A673 (cell line): ENCODE measurements at regions not wholly inside any gene's neighbourhood (a gene's known extent, or its start where the extent isn't known, plus 50 kb on each side); places are given as distances from the start of the nearest gene placed in this dataset.

ENCODE experiments used
- BruUV-seq: library from RNA; stranded (reverse); fragments of 400-500 nt; replicated peaks from 2 replicates; lab custom pipeline; 2021; lab: Mats Ljungman, UMichigan
- CTCF ChIA-PET: fragments of 300-600 bp; sonication (Branson Sonifier 250); formaldehyde crosslinking; loops from one replicate; lab custom pipeline; 2022; ENCODE audit warnings: antibody characterized with exemption; lab: Charles Lee
- POLR2A ChIA-PET: fragments of 300-600 bp; sonication (Branson Sonifier 250); formaldehyde crosslinking; loops from one replicate; lab custom pipeline; 2022; ENCODE audit warnings: antibody characterized with exemption; ENCODE audit not compliant: low non-redundant PET; lab: Charles Lee
- DNase-seq: peaks from one replicate; pipeline ENCODE4 v3.0.0-alpha.2; 2015; ENCODE audit warnings: low spot score
- H3K27ac ChIP-seq: fragments of 200-600 bp; sonication (generic); 2 replicates; pipeline ENCODE4 v1.5.1; 2016; ENCODE audit warnings: mixed run types, low read depth, mild to moderate bottlenecking, mixed read lengths, antibody characterized with exemption, low read length; ENCODE audit not compliant: poor library complexity, severe bottlenecking
- H3K27me3 ChIP-seq: fragments of 200-600 bp; sonication (generic); replicated peaks from 2 replicates; pipeline ENCODE4 v1.6.1; 2017; ENCODE audit warnings: mixed run types, low read depth, mild to moderate bottlenecking, mixed read lengths, antibody characterized with exemption, low read length; ENCODE audit not compliant: insufficient read depth, poor library complexity
- H3K36me3 ChIP-seq: fragments of 200-600 bp; sonication (generic); 2 replicates; pipeline ENCODE4 v1.6.1; 2016; ENCODE audit warnings: mixed run types, mild to moderate bottlenecking, mixed read lengths, antibody characterized with exemption, low read length; ENCODE audit not compliant: insufficient read depth, poor library complexity, severe bottlenecking
- H3K4me1 ChIP-seq: fragments of 200-600 bp; sonication (generic); 2 replicates; pipeline ENCODE4 v1.6.1; 2017; ENCODE audit warnings: mixed run types, mild to moderate bottlenecking, mixed read lengths, antibody characterized with exemption, low read length; ENCODE audit not compliant: insufficient read depth, poor library complexity, severe bottlenecking
- H3K4me3 ChIP-seq: fragments of 200-600 bp; sonication (generic); 2 replicates; pipeline ENCODE4 v1.5.1; 2016; ENCODE audit warnings: low read depth, mixed run types, mild to moderate bottlenecking, mixed read lengths, low read length; ENCODE audit not compliant: poor library complexity, severe bottlenecking
- H3K9me3 ChIP-seq: fragments of 200-600 bp; sonication (generic); 2 replicates; pipeline ENCODE4 v1.6.1; 2016; ENCODE audit warnings: mixed run types, low read depth, mild to moderate bottlenecking, mixed read lengths, antibody characterized with exemption, low read length; ENCODE audit not compliant: poor library complexity, severe bottlenecking
- CTCF ChIP-seq: fragments of 300-800, 200-600 bp; sonication (generic); conservative IDR thresholded peaks from 2 replicates; pipeline ENCODE4 v1.5.1; 2017; ENCODE audit warnings: low read depth, mild to moderate bottlenecking, antibody characterized with exemption, low read length, moderate library complexity, mixed read lengths
- EZH2 ChIP-seq: fragments of 200-600 bp; sonication (generic); IDR thresholded peaks from 2 replicates; pipeline ENCODE4 v1.6.1; 2017; ENCODE audit warnings: borderline replicate concordance, low read depth, mild to moderate bottlenecking, mixed read lengths, antibody characterized with exemption, low read length; ENCODE audit not compliant: poor library complexity, severe bottlenecking
- intact Hi-C: fragments of 100-400 bp; cut with micrococcal nuclease; formaldehyde crosslinking; loops from one replicate; pipeline ENCODE4 v1.10.0; 2022; ENCODE audit not compliant: unreplicated experiment

GRCh38 chr16:58843675-58844074 is 109.6 kb upstream of the GOT2 start:
- Histone ChIP-seq H3K4me1 (no peaks in the 10 kb centered on the region), H3K9me3 (no peaks in the 10 kb centered on the region), H3K27ac (no peak overlapping the region), H3K27me3 (no peaks in the 10 kb centered on the region), H3K36me3 (no peaks in the 10 kb centered on the region), H3K4me3 (no peak overlapping the region)
- DNase-seq: peak; percentile 37
- BruUV-seq: no TSS peak
- CTCF ChIA-PET: interaction anchor here (0.6 to 0.7 kb wide), 3 partner anchors 30 to 802 kb away, joined by 3 to 8 read pairs (median 4); no protein-coding TSS in a partner anchor
- POLR2A ChIA-PET: no interaction called here
- TF ChIP-seq EZH2 (no peak), CTCF (peak; percentile 43; the same call in 1 of the 2 replicates)
- intact Hi-C loops: no loop called here

- Histone ChIP-seq H3K27ac (no peak overlapping the region), H3K36me3 (no peaks in the 10 kb centered on the region), H3K4me3 (no peak overlapping the region), H3K4me1 (no peaks in the 10 kb centered on the region), H3K9me3 (no peaks in the 10 kb centered on the region), H3K27me3 (no peaks in the 10 kb centered on the region)
- CTCF ChIA-PET: no interaction called here
- no TSS peak for BruUV-seq
- TF ChIP-seq CTCF (no peak), EZH2 (no peak)
- no peak for DNase-seq
- intact Hi-C loops: no loop called here
- POLR2A ChIA-PET: no interaction called here
Observed at GRCh38 chr16:58842746-58843145, 108.6 kb upstream of the GOT2 start.

DNA sequence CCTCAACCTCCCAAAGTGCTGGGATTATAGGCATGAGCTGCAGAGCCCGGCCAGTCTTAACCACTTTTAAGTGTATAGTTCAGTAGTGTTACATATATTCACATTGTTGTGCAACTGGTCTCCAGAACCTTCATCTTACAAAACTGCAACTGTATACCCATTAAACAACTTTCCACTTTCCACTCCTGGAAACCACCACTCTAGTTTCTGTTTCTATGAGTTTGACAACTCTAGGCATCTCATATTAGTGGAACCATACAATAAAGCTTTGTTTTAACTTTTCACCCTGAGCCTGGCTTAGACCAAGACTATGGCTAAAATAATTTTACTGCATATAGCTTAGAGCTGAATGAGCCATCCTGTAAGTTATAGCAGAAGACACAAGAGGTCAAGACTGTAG is 108.0 kb upstream of the GOT2 start:
- DNase-seq: no peak
- Histone ChIP-seq H3K27me3 (no peaks in the 10 kb centered on the region), H3K36me3 (no peaks in the 10 kb centered on the region), H3K9me3 (no peaks in the 10 kb centered on the region), H3K27ac (no peak overlapping the region), H3K4me1 (no peaks in the 10 kb centered on the region), H3K4me3 (no peak overlapping the region)
- ChIA-PET CTCF (no interaction called here), POLR2A (no interaction called here)
- intact Hi-C loops: no loop called here
- BruUV-seq: no TSS peak
- TF ChIP-seq CTCF (no peak), EZH2 (no peak)
